Nephron progenitor cell (in vitro differentiated cells): ENCODE measurements at regions not wholly inside any gene's neighbourhood (a gene's known extent, or its start where the extent isn't known, plus 50 kb on each side); places are given as distances from the start of the nearest gene placed in this dataset.

Source experiments
- DNase-seq: peaks from one replicate; pipeline ENCODE4 v3.0.0; 2021
- H3K27ac Mint-ChIP-seq: 2 replicates; pipeline ENCODE4 v1.8.0; 2021; ENCODE audit warnings: mild to moderate bottlenecking, moderate library complexity, mixed read lengths
- H3K27me3 Mint-ChIP-seq: 2 replicates; pipeline ENCODE4 v1.8.0; 2021; ENCODE audit warnings: mild to moderate bottlenecking, low read depth, mixed read lengths; ENCODE audit not compliant: poor library complexity
- H3K36me3 Mint-ChIP-seq: 2 replicates; pipeline ENCODE4 v1.8.0; 2021; ENCODE audit warnings: low read depth, mixed read lengths
- H3K4me1 Mint-ChIP-seq: 2 replicates; pipeline ENCODE4 v1.8.0; 2021; ENCODE audit warnings: mixed read lengths
- H3K4me3 Mint-ChIP-seq: 2 replicates; pipeline ENCODE4 v1.8.0; 2021; ENCODE audit warnings: mild to moderate bottlenecking, moderate library complexity, mixed read lengths
- H3K9me3 Mint-ChIP-seq: 2 replicates; pipeline ENCODE4 v1.8.0; 2021; ENCODE audit warnings: mild to moderate bottlenecking, moderate library complexity, mixed read lengths
- TF ChIP-seq, protein P1 (sequence below): fragments of 200-600 bp; sonication (generic); IDR thresholded peaks from 2 replicates; pipeline ENCODE4 v1.5.0; 2021; ENCODE audit warnings: antibody characterized with exemption

DNA sequence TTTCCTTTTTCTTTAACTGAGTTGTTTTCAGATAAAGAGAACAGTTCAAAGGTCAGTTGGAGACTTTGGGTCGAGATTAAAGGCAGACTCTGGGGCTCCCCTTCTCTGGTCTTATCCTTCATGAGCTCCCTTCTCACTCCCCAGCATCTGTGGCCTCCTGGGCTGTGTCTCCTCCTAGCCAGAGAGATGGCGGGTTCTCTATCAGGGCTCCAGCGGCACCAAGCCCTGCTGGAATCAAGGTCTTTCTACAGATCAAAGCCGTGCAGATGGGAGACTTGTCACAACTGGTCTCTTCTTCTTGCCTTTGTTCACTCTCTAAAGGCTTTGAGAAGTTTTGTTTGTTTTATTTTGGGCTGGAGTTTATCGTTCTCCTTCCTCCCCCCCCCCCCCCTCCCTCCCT, 373.7 kb upstream of the C1orf174 start:
- H3K36me3 Mint-ChIP-seq: peaks cover 12% of the 10 kb centered on the region
- peaks cover 19% of the 10 kb centered on the region for H3K4me1 Mint-ChIP-seq
- no peak overlapping the region for H3K4me3 Mint-ChIP-seq
- H3K9me3 Mint-ChIP-seq: peaks cover 33% of the 10 kb centered on the region
- TF ChIP-seq, protein P1, sequence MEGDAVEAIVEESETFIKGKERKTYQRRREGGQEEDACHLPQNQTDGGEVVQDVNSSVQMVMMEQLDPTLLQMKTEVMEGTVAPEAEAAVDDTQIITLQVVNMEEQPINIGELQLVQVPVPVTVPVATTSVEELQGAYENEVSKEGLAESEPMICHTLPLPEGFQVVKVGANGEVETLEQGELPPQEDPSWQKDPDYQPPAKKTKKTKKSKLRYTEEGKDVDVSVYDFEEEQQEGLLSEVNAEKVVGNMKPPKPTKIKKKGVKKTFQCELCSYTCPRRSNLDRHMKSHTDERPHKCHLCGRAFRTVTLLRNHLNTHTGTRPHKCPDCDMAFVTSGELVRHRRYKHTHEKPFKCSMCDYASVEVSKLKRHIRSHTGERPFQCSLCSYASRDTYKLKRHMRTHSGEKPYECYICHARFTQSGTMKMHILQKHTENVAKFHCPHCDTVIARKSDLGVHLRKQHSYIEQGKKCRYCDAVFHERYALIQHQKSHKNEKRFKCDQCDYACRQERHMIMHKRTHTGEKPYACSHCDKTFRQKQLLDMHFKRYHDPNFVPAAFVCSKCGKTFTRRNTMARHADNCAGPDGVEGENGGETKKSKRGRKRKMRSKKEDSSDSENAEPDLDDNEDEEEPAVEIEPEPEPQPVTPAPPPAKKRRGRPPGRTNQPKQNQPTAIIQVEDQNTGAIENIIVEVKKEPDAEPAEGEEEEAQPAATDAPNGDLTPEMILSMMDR: no peak
- no peak for DNase-seq
- no peak overlapping the region for H3K27ac Mint-ChIP-seq
- no peaks in the 10 kb centered on the region for H3K27me3 Mint-ChIP-seq

DNA sequence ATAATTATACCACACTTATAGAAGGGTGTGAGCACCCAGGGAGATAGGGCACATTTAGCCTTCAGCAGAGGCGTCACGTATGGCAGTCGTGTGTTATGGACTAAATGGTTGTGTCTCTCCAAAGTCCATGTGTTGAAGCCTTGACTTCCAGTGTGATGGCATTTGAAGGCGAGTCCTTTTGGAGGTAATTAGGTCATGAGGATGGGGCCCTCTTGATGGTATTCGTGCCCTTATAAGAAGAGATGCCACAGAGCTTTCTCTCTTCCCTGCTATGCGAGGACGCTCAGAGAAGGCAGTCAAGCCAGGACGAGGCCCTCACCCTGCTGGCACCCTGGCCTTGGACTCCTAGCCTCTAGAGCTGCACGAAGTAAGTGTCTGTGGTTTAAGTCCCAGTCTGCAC, 375.0 kb upstream of the C1orf174 start:
- no peak for DNase-seq
- H3K9me3 Mint-ChIP-seq: peaks cover 33% of the 10 kb centered on the region
- H3K36me3 Mint-ChIP-seq: peaks cover 12% of the 10 kb centered on the region
- H3K4me1 Mint-ChIP-seq: peaks cover 7% of the 10 kb centered on the region
- H3K4me3 Mint-ChIP-seq: no peak overlapping the region
- TF ChIP-seq, protein P1: no peak
- H3K27me3 Mint-ChIP-seq: no peaks in the 10 kb centered on the region
- H3K27ac Mint-ChIP-seq: no peak overlapping the region

DNA sequence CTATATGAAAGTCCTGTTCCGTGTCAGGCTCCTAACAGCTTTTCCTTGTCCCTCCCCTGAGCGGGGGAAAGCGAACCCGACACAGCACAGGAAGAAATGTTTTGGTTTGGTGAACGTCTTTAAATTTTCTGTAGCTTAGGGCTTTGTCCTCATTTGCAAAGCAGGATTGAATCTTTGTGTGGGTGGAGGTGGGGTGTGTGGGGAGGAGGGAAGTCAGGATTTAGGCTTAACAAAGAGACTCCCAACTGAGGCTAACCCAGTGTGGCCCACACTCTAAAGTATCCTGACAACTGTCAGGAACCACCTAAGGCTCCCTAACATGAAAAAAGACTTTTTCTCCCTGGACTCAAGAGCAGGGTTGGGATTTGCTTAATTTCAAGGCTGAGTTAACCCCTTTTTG, 376.2 kb upstream of the C1orf174 start:
- Mint-ChIP-seq H3K36me3 (peaks cover 12% of the 10 kb centered on the region), H3K4me1 (peaks cover 6% of the 10 kb centered on the region), H3K4me3 (no peak overlapping the region), H3K27me3 (no peaks in the 10 kb centered on the region), H3K27ac (no peak overlapping the region), H3K9me3 (peaks cover 33% of the 10 kb centered on the region)
- TF ChIP-seq, protein P1: no peak
- no peak for DNase-seq

DNA sequence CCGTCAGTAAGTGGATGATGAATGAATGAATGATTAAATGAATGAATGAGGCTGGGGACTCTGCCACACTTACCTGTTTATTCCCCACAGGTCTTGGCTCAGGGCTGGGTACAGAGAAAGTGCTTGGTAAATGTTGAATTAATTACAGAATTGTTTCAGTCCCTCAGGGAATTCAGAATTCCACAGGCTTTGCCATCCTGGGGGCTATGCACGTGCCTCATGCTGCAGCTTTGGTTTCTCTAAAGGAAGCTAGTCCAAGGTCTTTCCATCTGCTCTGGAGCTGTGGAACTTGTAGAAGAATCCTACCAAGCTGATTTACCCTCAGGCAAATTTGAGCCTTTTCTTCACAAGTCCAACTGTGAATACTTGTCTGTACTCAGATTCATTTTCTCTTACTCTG, 376.8 kb upstream of the AJAP1 start:
- Mint-ChIP-seq H3K4me1 (peaks cover 6% of the 10 kb centered on the region), H3K27me3 (no peaks in the 10 kb centered on the region), H3K36me3 (peaks cover 12% of the 10 kb centered on the region), H3K4me3 (no peak overlapping the region), H3K9me3 (peaks cover 33% of the 10 kb centered on the region), H3K27ac (no peak overlapping the region)
- DNase-seq: no peak
- TF ChIP-seq, protein P1: no peak

DNA sequence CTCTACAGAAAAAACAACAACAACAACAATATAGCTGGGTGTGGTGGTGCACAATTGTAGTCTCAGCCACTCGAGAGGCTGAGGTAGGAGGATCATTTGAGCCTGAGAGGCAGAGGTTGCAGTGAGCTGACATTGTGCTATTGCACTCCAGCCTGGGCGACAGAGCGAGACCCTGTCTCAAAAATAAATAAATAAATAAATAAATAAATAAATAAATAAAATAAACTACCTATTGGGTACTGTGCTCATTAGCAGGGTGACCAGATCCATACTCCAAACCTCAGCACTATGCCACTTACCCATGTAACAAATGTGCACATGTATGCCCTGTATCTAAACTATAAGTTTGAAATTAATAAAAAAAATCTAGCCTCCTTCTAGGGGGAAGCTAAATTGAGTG, 369.4 kb upstream of the AJAP1 start:
- H3K4me3 Mint-ChIP-seq: no peak overlapping the region
- no peaks in the 10 kb centered on the region for H3K36me3 Mint-ChIP-seq
- DNase-seq: no peak
- peaks cover 38% of the 10 kb centered on the region for H3K9me3 Mint-ChIP-seq
- H3K27me3 Mint-ChIP-seq: peaks cover 4% of the 10 kb centered on the region
- no peaks in the 10 kb centered on the region for H3K4me1 Mint-ChIP-seq
- H3K27ac Mint-ChIP-seq: no peak overlapping the region
- TF ChIP-seq, protein P1: no peak

DNA sequence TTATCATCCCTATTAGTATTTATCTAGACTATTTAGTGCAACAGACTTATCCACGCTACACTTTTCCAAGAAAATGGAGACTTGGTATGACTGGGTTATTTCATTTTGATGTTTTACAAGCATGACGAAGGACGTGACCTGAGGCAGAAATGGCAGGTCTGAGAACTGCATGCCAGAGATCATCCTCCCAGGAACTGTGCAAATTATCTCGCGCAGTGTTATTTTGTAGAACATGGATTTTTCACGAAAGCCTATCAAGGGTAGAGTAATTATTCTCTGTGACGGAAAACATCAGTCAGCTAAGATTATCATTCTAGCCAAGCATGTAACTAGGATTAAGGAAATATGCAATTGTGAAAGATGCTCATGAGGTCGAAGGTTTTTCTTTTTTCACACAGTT, 361.5 kb upstream of the AJAP1 start:
- DNase-seq: no peak
- Mint-ChIP-seq H3K4me3 (no peak overlapping the region), H3K27ac (no peak overlapping the region), H3K9me3 (peaks cover 46% of the 10 kb centered on the region), H3K4me1 (peaks cover 11% of the 10 kb centered on the region), H3K27me3 (peaks cover 7% of the 10 kb centered on the region), H3K36me3 (no peaks in the 10 kb centered on the region)
- TF ChIP-seq, protein P1: no peak
